K562 (cell line): ENCODE measurements at regions not wholly inside any gene's neighbourhood (a gene's known extent, or its start where the extent isn't known, plus 50 kb on each side); places are given as distances from the start of the nearest gene placed in this dataset.

Experiments used
- ATAC-seq: fragments of 200-7000 bp; cut with Tn5 transposase; 3 replicates; pipeline ENCODE4 v1.9.1; 2020; ENCODE audit warnings: moderate library complexity
- BruUV-seq: library from RNA; stranded (reverse); fragments of 400-500 nt; replicated peaks from 2 replicates; lab custom pipeline; 2021; lab: Mats Ljungman, UMichigan
- CTCF ChIA-PET: fragments of 300-600 bp; formaldehyde crosslinking; extraction: SDS; loops from one replicate; lab custom pipeline; 2021; ENCODE audit warnings: low intra/inter-chr PET ratio; lab: Yijun Ruan, JAX
- POLR2A ChIA-PET: fragments of 300-600, 350-650 bp; sonication (Branson Sonifier 250); formaldehyde crosslinking; extraction: SDS; loops from one replicate; lab custom pipeline; 2021; ENCODE audit warnings: antibody characterized with exemption, inconsistent platforms; lab: Yijun Ruan, JAX
- DNase-seq, 4 experiments: peaks; one replicate each; pipeline versions ENCODE4 v3.0.0 to v3.0.0-alpha.2; 2011 to 2018; ENCODE audit warnings: low spot score in 3 of 4, mixed read lengths in 3 of 4; ENCODE audit errors: extremely low read depth in 1 of 4
- FAIRE-seq: peaks from 2 replicates; lab custom pipeline; 2011; peaks lifted over from hg19 to GRCh38; lab: Jason Lieb, UNC
- H2AFZ ChIP-seq: 2 replicates; pipeline ENCODE4 v1.6.0; 2011; ENCODE audit warnings: low read depth, low read length, control low read depth, inconsistent platforms
- H3K27ac ChIP-seq: fragments of 200-600 bp; 3 replicates; pipeline ENCODE4 v1.8.0; 2011; ENCODE audit warnings: low read depth, mild to moderate bottlenecking, control low read depth, inconsistent platforms, low read length, moderate library complexity, mixed read lengths; ENCODE audit errors: extremely low read depth
- H3K27me3 ChIP-seq, 2 experiments: fragments of 300-600 bp in 1 of 2; 2 replicates in 1 of 2; 3 replicates in 1 of 2; pipeline versions ENCODE4 v1.6.0 to v1.8.0; 2011; ENCODE audit warnings: inconsistent platforms in 2 of 2, low read length in 2 of 2, mild to moderate bottlenecking in 1 of 2, mixed read lengths in 1 of 2, moderate library complexity in 1 of 2; ENCODE audit not compliant: control insufficient read depth in 2 of 2, insufficient read depth in 2 of 2
- H3K36me3 ChIP-seq: fragments of 300-600 bp; 3 replicates; pipeline ENCODE4 v1.8.0; 2011; ENCODE audit warnings: mild to moderate bottlenecking, low read length, inconsistent platforms; ENCODE audit not compliant: control insufficient read depth, insufficient read depth
- H3K4me1 ChIP-seq, 2 experiments: fragments of 200-600 bp in 1 of 2; replicated peaks in 1 of 2; 2 replicates in 1 of 2; 3 replicates in 1 of 2; pipeline versions ENCODE4 v1.5.1 to v1.8.0; 2011; ENCODE audit warnings: inconsistent platforms in 2 of 2, low read length in 2 of 2, mild to moderate bottlenecking in 1 of 2, mixed read lengths in 1 of 2, moderate library complexity in 1 of 2; ENCODE audit not compliant: control insufficient read depth in 2 of 2, insufficient read depth in 2 of 2
- H3K4me2 ChIP-seq: 2 replicates; pipeline ENCODE4 v1.6.1; 2011; ENCODE audit warnings: low read length, control low read depth, inconsistent platforms, mixed read lengths; ENCODE audit not compliant: insufficient read depth
- H3K4me3 ChIP-seq: fragments of 200-600 bp; sonication (generic), shearing (Covaris generic); 2 replicates; pipeline ENCODE4 v1.5.1; 2016; ENCODE audit warnings: control low read depth, inconsistent platforms
- H3K79me2 ChIP-seq: fragments of 200-600 bp; 3 replicates; pipeline ENCODE4 v1.8.0; 2011; ENCODE audit warnings: low read length, inconsistent platforms; ENCODE audit not compliant: control insufficient read depth, insufficient read depth
- H3K9ac ChIP-seq, 2 experiments: 2 replicates each; pipeline versions ENCODE4 v1.6.0 to v1.6.1; 2011; ENCODE audit warnings: low read depth in 2 of 2, low read length in 2 of 2, control low read depth in 1 of 2, inconsistent platforms in 1 of 2, mild to moderate bottlenecking in 1 of 2, mixed read lengths in 1 of 2; ENCODE audit not compliant: insufficient read depth in 1 of 2
- H3K9me1 ChIP-seq: one replicate; pipeline ENCODE4 v1.6.0; 2011; ENCODE audit warnings: inconsistent platforms, mild to moderate bottlenecking, low read length, moderate library complexity; ENCODE audit not compliant: control insufficient read depth, insufficient read depth
- H3K9me3 ChIP-seq: replicated peaks from 2 replicates; pipeline ENCODE4 v1.5.1; 2011; ENCODE audit warnings: low read depth, low read length, inconsistent platforms; ENCODE audit not compliant: control insufficient read depth, insufficient read depth
- H4K20me1 ChIP-seq: replicated peaks from 2 replicates; pipeline ENCODE4 v1.6.1; 2011; ENCODE audit warnings: low read length, inconsistent platforms, mixed read lengths; ENCODE audit not compliant: control insufficient read depth, insufficient read depth
- ATF6 ChIP-seq: sonication (generic); formaldehyde crosslinking; IDR thresholded peaks from 2 replicates; pipeline ENCODE4 v1.4.0; 2020; ENCODE audit warnings: mild to moderate bottlenecking, missing genetic modification reagents
- BRD4 ChIP-seq: fragments of 200-600 bp; sonication (generic); IDR thresholded peaks from 2 replicates; pipeline ENCODE4 v1.6.1; 2017; ENCODE audit warnings: inconsistent platforms
- FOXA1 ChIP-seq: fragments of 450-650 bp; IDR thresholded peaks from 2 replicates; pipeline ENCODE4 v1.6.1; 2016; ENCODE audit warnings: mild to moderate bottlenecking, borderline replicate concordance
- FOXJ2 ChIP-seq: fragments of 200-800 bp; sonication (Bioruptor generic); IDR thresholded peaks from 2 replicates; pipeline ENCODE4 v1.6.1; 2016; ENCODE audit warnings: missing genetic modification characterization, missing compliant biosample characterization
- FOXM1 ChIP-seq, 2 experiments: fragments of 450-650 bp in 1 of 2; sonication (generic) in 1 of 2; formaldehyde crosslinking in 1 of 2; IDR thresholded peaks; 2 replicates each; pipeline versions ENCODE4 v1.6.1 to v1.9.0; 2017 to 2022; ENCODE audit warnings: low read depth in 2 of 2, mild to moderate bottlenecking in 2 of 2, missing genetic modification reagents in 1 of 2, moderate library complexity in 1 of 2
- GATA2 ChIP-seq: sonication (generic); formaldehyde crosslinking; IDR thresholded peaks from 2 replicates; pipeline ENCODE4 v1.4.0; 2020; ENCODE audit warnings: mild to moderate bottlenecking, missing genetic modification reagents
- HDAC8 ChIP-seq: fragments of 450-650 bp; IDR thresholded peaks from 2 replicates; pipeline ENCODE4 v1.6.1; 2016; ENCODE audit warnings: mild to moderate bottlenecking, missing genetic modification characterization, moderate library complexity, missing compliant biosample characterization
- HNRNPUL1 ChIP-seq: fragments of 200-400 bp; formaldehyde crosslinking; IDR thresholded peaks from 2 replicates; pipeline ENCODE4 v1.6.1; 2017; ENCODE audit warnings: low read length
- MITF ChIP-seq: IDR thresholded peaks from 2 replicates; pipeline ENCODE4 v1.6.1; 2014; ENCODE audit warnings: antibody characterized with exemption
- MLLT1 ChIP-seq, 2 experiments: fragments of 450-650 bp; IDR thresholded peaks; 2 replicates each; pipeline ENCODE4 v1.6.1; 2016
- PTTG1 ChIP-seq: fragments of 450-650 bp; IDR thresholded peaks from 2 replicates; pipeline ENCODE4 v1.6.1; 2016; ENCODE audit warnings: low read depth, mild to moderate bottlenecking, missing genetic modification characterization, missing compliant biosample characterization
- SIX5 ChIP-seq, 2 experiments: IDR thresholded peaks; 2 replicates each; pipeline ENCODE4 v1.6.1; 2011; ENCODE audit warnings: low read length in 2 of 2, borderline replicate concordance in 1 of 2, low read depth in 1 of 2, mild to moderate bottlenecking in 1 of 2, moderate library complexity in 1 of 2; ENCODE audit not compliant: insufficient read depth in 1 of 2
- SRF ChIP-seq, 2 experiments: fragments of 250-450, 450-650 bp in 1 of 2; sonication (Bioruptor Pico) in 1 of 2; sonication (generic) in 1 of 2; formaldehyde crosslinking; IDR thresholded peaks; 2 replicates each; pipeline versions ENCODE4 v1.5.0 to v1.5.1; 2020 to 2022; ENCODE audit warnings: mild to moderate bottlenecking in 1 of 2, missing genetic modification reagents in 1 of 2
- SUPT5H ChIP-seq: fragments of 450-650 bp; IDR thresholded peaks from 2 replicates; pipeline ENCODE4 v1.6.1; 2016
- XRCC3 ChIP-seq: fragments of 450-650 bp; IDR thresholded peaks from 2 replicates; pipeline ENCODE4 v1.6.1; 2017; ENCODE audit warnings: mild to moderate bottlenecking, moderate library complexity
- ZC3H11A ChIP-seq: IDR thresholded peaks from 2 replicates; pipeline ENCODE4 v1.6.1; 2012; ENCODE audit warnings: low read depth, low read length, improper control_type of control experiment
- ZKSCAN3 ChIP-seq: fragments of 250-450 bp; sonication (Bioruptor Pico); IDR thresholded peaks from 2 replicates; pipeline ENCODE4 v1.4.0; 2020
- ZNF764 ChIP-seq: fragments of 250-450 bp; sonication (Bioruptor Pico); IDR thresholded peaks from 2 replicates; pipeline ENCODE4 v1.4.0; 2020; ENCODE audit warnings: low read depth, mild to moderate bottlenecking, moderate library complexity
- ZNF780A ChIP-seq: fragments of 250-450 bp; sonication (Bioruptor Pico); IDR thresholded peaks from 2 replicates; pipeline ENCODE4 v1.5.0; 2021; ENCODE audit warnings: mild to moderate bottlenecking
- WGBS: fragments of 100-300 bp; shearing (Covaris generic); methylation state at CpG from one replicate; pipeline ENCODE4 v1.1.6; 2016; ENCODE audit warnings: low coverage, mixed read lengths; ENCODE audit not compliant: insufficient coverage; ENCODE audit errors: missing lambda C conversion rate; 5-methylcytosine and 5-hydroxymethylcytosine counted together
- in situ Hi-C: fragments of 300-500 bp; cut with MboI; formaldehyde crosslinking; loops from 4 replicates; pipeline ENCODE4 v1.15.0; 2018; ENCODE audit warnings: inconsistent platforms, mixed read lengths
- intact Hi-C: fragments of 100-400 bp; cut with micrococcal nuclease; formaldehyde crosslinking; loops from 2 replicates; pipeline ENCODE4 v1.14.2; 2022

GRCh38 chr2:217204358-217204757, 344.5 kb upstream of the TNP1 start (continued):
- TF ChIP-seq ATF6 (CRISPR knock-in tag), result no peak
- TF ChIP-seq, all 486 proteins: peak for 0

- in situ Hi-C loops, result no loop called here
- H3K36me3 ChIP-seq, result no peaks in the 10 kb centered on the region
- TF ChIP-seq ZC3H11A (no peak), HDAC8 (tag) (no peak), FOXJ2 (tag) (no peak), MITF (no peak), PTTG1 (tag) (no peak), SIX5 (IDR thresholded peaks at IDR 0.05; ENCODE audit: borderline replicate concordance in 1 of 2, insufficient read depth in 1 of 2, low read depth in 1 of 2, low read length in 2 of 2) (no peak), ZNF780A (CRISPR knock-in tag) (no peak), ZNF764 (CRISPR knock-in tag) (no peak), SRF (CRISPR knock-in tag; IDR thresholded peaks at IDR 0.05) (no peak), MLLT1 (IDR thresholded peaks at IDR 0.05) (no peak), BRD4 (no peak), HNRNPUL1 (no peak), ZKSCAN3 (CRISPR knock-in tag) (no peak), FOXM1 (IDR thresholded peaks at IDR 0.05; ENCODE audit: low read depth) (no peak), FOXM1 (CRISPR knock-in tag; IDR thresholded peaks at IDR 0.05; ENCODE audit: low read depth) (no peak), GATA2 (CRISPR knock-in tag) (no peak), SUPT5H (no peak), FOXA1 (no peak), XRCC3 (no peak)
- H3K79me2 ChIP-seq, result no peaks in the 10 kb centered on the region
- no TSS peak for BruUV-seq
- H3K4me1 ChIP-seq, result no peaks in the 10 kb centered on the region
- no peak overlapping the region for H3K9ac ChIP-seq
- H2AFZ ChIP-seq, result no peak overlapping the region
- no peak overlapping the region for H3K4me3 ChIP-seq
- no peaks in the 10 kb centered on the region for H4K20me1 ChIP-seq
- H3K27me3 ChIP-seq, result peaks cover 0 to 13% of the 10 kb centered on the region in 2 experiments; a peak in 3 of 5 replicates
- ChIA-PET POLR2A (no interaction called here), CTCF (no interaction called here)
- DNase-seq, result no peak
- no peak overlapping the region for H3K27ac ChIP-seq
- intact Hi-C loops, result no loop called here
- no peaks in the 10 kb centered on the region for H3K9me1 ChIP-seq
- no peak for FAIRE-seq
- no peak overlapping the region for H3K4me2 ChIP-seq
- ATAC-seq, result no peak
- 23% methylated on average over 3 of the region's 3 CpGs for WGBS
- H3K9me3 ChIP-seq, result no peaks in the 10 kb centered on the region
Measured at GRCh38 chr2:217203086-217203485, 343.2 kb upstream of the TNP1 start.
